Testis (tissue), 2 donors: ENCODE measurements at regions not wholly inside any gene's neighbourhood (a gene's known extent, or its start where the extent isn't known, plus 50 kb on each side); places are given as distances from the start of the nearest gene placed in this dataset.

Experiments used
- POLR2A ChIP-seq: fragments of 450-650 bp; IDR thresholded peaks from one replicate; pipeline ENCODE4 v1.6.1; 2017; ENCODE audit warnings: antibody characterized with exemption, mild to moderate bottlenecking, moderate library complexity
- TF ChIP-seq, protein P1 (sequence below), 3 experiments: fragments of 450-650 bp in 2 of 3; fragments of 200-600 bp in 1 of 3; sonication (generic) in 1 of 3; IDR thresholded peaks; one replicate each; pipeline ENCODE4 v1.5.1; 2016 to 2019; ENCODE audit warnings: antibody characterized with exemption in 3 of 3, mild to moderate bottlenecking in 2 of 3, moderate library complexity in 1 of 3

DNA sequence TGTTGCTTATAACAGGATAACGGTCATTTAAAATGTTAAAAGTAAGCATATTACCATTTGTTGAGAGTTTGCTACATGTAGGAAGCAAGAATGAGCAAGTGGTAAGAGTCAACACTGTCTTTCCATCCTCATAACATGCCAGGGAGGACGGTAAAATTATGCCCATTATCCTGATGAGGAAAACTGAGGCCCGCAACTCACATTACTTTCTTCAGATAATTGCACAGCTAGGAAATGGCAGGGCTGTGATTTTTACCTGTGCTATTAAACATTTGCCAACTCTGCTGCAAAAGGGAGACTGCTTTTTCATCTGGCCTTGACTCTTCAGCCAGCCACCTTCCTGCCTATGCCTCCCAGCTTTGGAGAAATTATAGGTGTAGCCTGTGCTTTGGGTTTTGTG is 79.8 kb upstream of the BOD1 start:
- TF ChIP-seq, protein P1, sequence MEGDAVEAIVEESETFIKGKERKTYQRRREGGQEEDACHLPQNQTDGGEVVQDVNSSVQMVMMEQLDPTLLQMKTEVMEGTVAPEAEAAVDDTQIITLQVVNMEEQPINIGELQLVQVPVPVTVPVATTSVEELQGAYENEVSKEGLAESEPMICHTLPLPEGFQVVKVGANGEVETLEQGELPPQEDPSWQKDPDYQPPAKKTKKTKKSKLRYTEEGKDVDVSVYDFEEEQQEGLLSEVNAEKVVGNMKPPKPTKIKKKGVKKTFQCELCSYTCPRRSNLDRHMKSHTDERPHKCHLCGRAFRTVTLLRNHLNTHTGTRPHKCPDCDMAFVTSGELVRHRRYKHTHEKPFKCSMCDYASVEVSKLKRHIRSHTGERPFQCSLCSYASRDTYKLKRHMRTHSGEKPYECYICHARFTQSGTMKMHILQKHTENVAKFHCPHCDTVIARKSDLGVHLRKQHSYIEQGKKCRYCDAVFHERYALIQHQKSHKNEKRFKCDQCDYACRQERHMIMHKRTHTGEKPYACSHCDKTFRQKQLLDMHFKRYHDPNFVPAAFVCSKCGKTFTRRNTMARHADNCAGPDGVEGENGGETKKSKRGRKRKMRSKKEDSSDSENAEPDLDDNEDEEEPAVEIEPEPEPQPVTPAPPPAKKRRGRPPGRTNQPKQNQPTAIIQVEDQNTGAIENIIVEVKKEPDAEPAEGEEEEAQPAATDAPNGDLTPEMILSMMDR (IDR thresholded peaks at IDR 0.05) = no peak
- no peak for TF ChIP-seq POLR2A
